ENCODE measurements at regions not wholly inside any gene's neighbourhood (a gene's known extent, or its start where the extent isn't known, plus 50 kb on each side); places are given as distances from the start of the nearest gene placed in this dataset.

- DNase-seq: no peak
These were observed 481.7 kb upstream of the KLF4 start for GRCh38 chr9:107971241-107971640.

- DNase-seq: no peak
These were observed 481.2 kb upstream of the KLF4 start for GRCh38 chr9:107970726-107971125.

GRCh38 chr9:107969727-107970126, 480.2 kb upstream of the KLF4 start:
- no peak for DNase-seq

GRCh38 chr9:107969141-107969540, 479.6 kb upstream of the KLF4 start:
- no peak for DNase-seq

GRCh38 chr9:107963246-107963645, 473.7 kb upstream of the KLF4 start:
- no peak for DNase-seq

- no peak for DNase-seq
These were observed 471.3 kb upstream of the KLF4 start for GRCh38 chr9:107960916-107961315.

GRCh38 chr9:107954312-107954711, 464.7 kb upstream of the KLF4 start:
- DNase-seq: no peak

- DNase-seq: no peak
These were observed 464.1 kb upstream of the KLF4 start for GRCh38 chr9:107953556-107954125.

GRCh38 chr9:107952773-107953172, 463.2 kb upstream of the KLF4 start:
- DNase-seq: no peak

- no peak for DNase-seq
These were observed 461.9 kb upstream of the KLF4 start for GRCh38 chr9:107951511-107951910.

GRCh38 chr9:107949061-107949460, 459.5 kb upstream of the KLF4 start:
- no peak for DNase-seq

GRCh38 chr9:107948601-107949000, 459.0 kb upstream of the KLF4 start:
- no peak for DNase-seq

GRCh38 chr9:107948086-107948485, 458.5 kb upstream of the KLF4 start:
- DNase-seq: no peak

GRCh38 chr9:107946364-107947141, 457.0 kb upstream of the KLF4 start:
- no peak for DNase-seq

GRCh38 chr9:107945961-107946360, 456.4 kb upstream of the KLF4 start:
- DNase-seq: no peak

- no peak for DNase-seq
These were observed 455.9 kb upstream of the KLF4 start for GRCh38 chr9:107945493-107945892.

- DNase-seq: no peak
These were observed 454.8 kb upstream of the KLF4 start for GRCh38 chr9:107944387-107944786.

GRCh38 chr9:107943901-107944300, 454.3 kb upstream of the KLF4 start:
- DNase-seq: no peak

GRCh38 chr9:107942856-107943255, 453.3 kb upstream of the KLF4 start:
- no peak for DNase-seq

GRCh38 chr9:107942291-107942690, 452.7 kb upstream of the KLF4 start:
- no peak for DNase-seq

- no peak for DNase-seq
These were observed 451.3 kb upstream of the KLF4 start for GRCh38 chr9:107940616-107941595.

- DNase-seq: no peak
These were observed 449.3 kb upstream of the KLF4 start for GRCh38 chr9:107938801-107939386.

- DNase-seq: no peak
These were observed 446.4 kb upstream of the KLF4 start for GRCh38 chr9:107935931-107936330.
